Osteocyte (in vitro differentiated cells): ENCODE measurements at regions not wholly inside any gene's neighbourhood (a gene's known extent, or its start where the extent isn't known, plus 50 kb on each side); places are given as distances from the start of the nearest gene placed in this dataset.
"Not testable (repeated sequence)": the region's sequence is repeated elsewhere in the genome, so short reads cannot be mapped to it uniquely, and the experiment has no call there.

Experiments used
- DNase-seq: peaks from one replicate; pipeline ENCODE4 v3.0.0; 2021; ENCODE audit warnings: mixed read lengths; ENCODE audit not compliant: unreplicated experiment; ENCODE audit errors: extremely low spot score
- H3K27ac Mint-ChIP-seq: one replicate; pipeline ENCODE4 v1.8.0; 2021; ENCODE audit warnings: mild to moderate bottlenecking, mixed read lengths; ENCODE audit not compliant: unreplicated experiment
- H3K27me3 Mint-ChIP-seq: one replicate; pipeline ENCODE4 v1.8.0; 2021; ENCODE audit warnings: mixed read lengths; ENCODE audit not compliant: unreplicated experiment
- H3K36me3 Mint-ChIP-seq: one replicate; pipeline ENCODE4 v1.8.0; 2021; ENCODE audit warnings: mixed read lengths; ENCODE audit not compliant: unreplicated experiment
- H3K4me1 Mint-ChIP-seq: one replicate; pipeline ENCODE4 v1.8.0; 2021; ENCODE audit warnings: mixed read lengths; ENCODE audit not compliant: unreplicated experiment
- H3K4me3 Mint-ChIP-seq: one replicate; pipeline ENCODE4 v1.8.0; 2021; ENCODE audit warnings: mild to moderate bottlenecking, moderate library complexity, mixed read lengths; ENCODE audit not compliant: unreplicated experiment
- H3K9me3 Mint-ChIP-seq: one replicate; pipeline ENCODE4 v1.8.0; 2021; ENCODE audit warnings: mixed read lengths; ENCODE audit not compliant: unreplicated experiment
- CTCF ChIP-seq: fragments of 200-600 bp; sonication (generic); IDR thresholded peaks from 2 replicates; pipeline ENCODE4 v1.5.0; 2021; ENCODE audit warnings: antibody characterized with exemption, mild to moderate bottlenecking, moderate library complexity

- not testable (repeated sequence) for H3K4me1 Mint-ChIP-seq, H3K27me3 Mint-ChIP-seq, H3K36me3 Mint-ChIP-seq, DNase-seq, H3K27ac Mint-ChIP-seq, H3K4me3 Mint-ChIP-seq, H3K9me3 Mint-ChIP-seq
Observed at GRCh38 chr15:83335542-83335941, 51.1 kb upstream of the BNC1 start.

GRCh38 chr15:83339396-83339795 lies 54.9 kb upstream of the BNC1 start:
- H3K4me1 Mint-ChIP-seq = no peaks in the 10 kb centered on the region
- TF ChIP-seq CTCF = no peak
- no peaks in the 10 kb centered on the region for H3K9me3 Mint-ChIP-seq
- H3K27ac Mint-ChIP-seq = no peak overlapping the region
- no peak for DNase-seq
- H3K4me3 Mint-ChIP-seq = no peak overlapping the region
- no peaks in the 10 kb centered on the region for H3K36me3 Mint-ChIP-seq
- peaks cover 5% of the 10 kb centered on the region for H3K27me3 Mint-ChIP-seq

- H3K27me3 Mint-ChIP-seq = peaks cover 8% of the 10 kb centered on the region
- TF ChIP-seq CTCF = no peak
- no peak overlapping the region for H3K4me3 Mint-ChIP-seq
- H3K4me1 Mint-ChIP-seq = no peaks in the 10 kb centered on the region
- no peak overlapping the region for H3K27ac Mint-ChIP-seq
- H3K9me3 Mint-ChIP-seq = no peaks in the 10 kb centered on the region
- no peak for DNase-seq
- no peaks in the 10 kb centered on the region for H3K36me3 Mint-ChIP-seq
Observed at GRCh38 chr15:83340087-83340486, 55.6 kb upstream of the BNC1 start.

GRCh38 chr15:83346342-83346741 lies 61.9 kb upstream of the BNC1 start:
- Mint-ChIP-seq H3K27ac (no peak overlapping the region), H3K9me3 (no peaks in the 10 kb centered on the region), H3K27me3 (peaks cover 25% of the 10 kb centered on the region), H3K36me3 (no peaks in the 10 kb centered on the region), H3K4me3 (no peak overlapping the region), H3K4me1 (no peaks in the 10 kb centered on the region)
- DNase-seq = no peak
- TF ChIP-seq CTCF = no peak

GRCh38 chr15:83352119-83352518 lies 67.7 kb upstream of the BNC1 start:
- DNase-seq = no peak
- Mint-ChIP-seq H3K36me3 (no peaks in the 10 kb centered on the region), H3K4me1 (peaks cover 3% of the 10 kb centered on the region), H3K27me3 (peaks cover 11% of the 10 kb centered on the region), H3K9me3 (no peaks in the 10 kb centered on the region), H3K27ac (no peak overlapping the region), H3K4me3 (no peak overlapping the region)
- no peak for TF ChIP-seq CTCF
